PC-3 (cell line): ENCODE measurements at regions not wholly inside any gene's neighbourhood (a gene's known extent, or its start where the extent isn't known, plus 50 kb on each side); places are given as distances from the start of the nearest gene placed in this dataset.

Experiments
- EZH2 ChIP-seq: fragments of 300-600 bp; sonication (generic); IDR thresholded peaks from one replicate; pipeline ENCODE4 v1.6.1; 2017; ENCODE audit warnings: antibody characterized with exemption, mild to moderate bottlenecking, low read length; ENCODE audit not compliant: unreplicated experiment
- TF ChIP-seq, protein P1 (sequence below): fragments of 300-600 bp; sonication (generic); conservative IDR thresholded peaks from 2 replicates; pipeline ENCODE4 v1.5.1; 2017; ENCODE audit warnings: antibody characterized with exemption, low read depth, mild to moderate bottlenecking, low read length

DNA sequence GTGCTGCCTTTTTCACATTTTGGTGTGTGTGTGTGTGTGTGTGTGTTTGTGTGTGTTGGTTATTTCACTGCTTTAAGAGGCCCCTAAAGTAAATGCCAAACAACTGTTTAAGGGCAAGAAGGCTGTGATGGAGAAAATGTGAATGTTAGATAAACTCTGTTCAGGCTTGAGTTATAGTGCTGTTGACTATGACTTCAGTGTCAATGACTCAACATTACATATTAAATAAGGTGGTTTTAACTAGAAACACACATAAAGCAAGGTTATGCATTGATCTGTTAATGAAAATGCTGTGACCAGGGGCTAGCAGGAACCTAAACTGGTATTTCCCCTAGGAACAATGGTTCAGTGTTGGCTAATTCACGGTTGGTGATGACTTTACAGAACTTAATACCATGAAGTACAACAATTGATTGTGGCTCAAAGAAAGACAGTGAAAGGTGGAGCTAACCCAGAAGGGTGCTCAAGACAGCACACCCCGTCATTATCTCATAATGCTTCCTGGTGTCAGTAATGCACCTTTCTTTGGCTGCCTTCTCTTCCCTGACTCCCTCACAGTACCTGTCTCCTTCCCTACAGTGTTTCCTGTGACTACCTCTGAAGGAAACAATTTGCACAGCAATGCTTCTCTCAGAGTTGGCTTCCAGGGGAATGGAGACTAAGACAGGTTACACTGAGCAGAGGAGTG is 116.1 kb downstream of the RIN2 start:
- TF ChIP-seq, protein P1, sequence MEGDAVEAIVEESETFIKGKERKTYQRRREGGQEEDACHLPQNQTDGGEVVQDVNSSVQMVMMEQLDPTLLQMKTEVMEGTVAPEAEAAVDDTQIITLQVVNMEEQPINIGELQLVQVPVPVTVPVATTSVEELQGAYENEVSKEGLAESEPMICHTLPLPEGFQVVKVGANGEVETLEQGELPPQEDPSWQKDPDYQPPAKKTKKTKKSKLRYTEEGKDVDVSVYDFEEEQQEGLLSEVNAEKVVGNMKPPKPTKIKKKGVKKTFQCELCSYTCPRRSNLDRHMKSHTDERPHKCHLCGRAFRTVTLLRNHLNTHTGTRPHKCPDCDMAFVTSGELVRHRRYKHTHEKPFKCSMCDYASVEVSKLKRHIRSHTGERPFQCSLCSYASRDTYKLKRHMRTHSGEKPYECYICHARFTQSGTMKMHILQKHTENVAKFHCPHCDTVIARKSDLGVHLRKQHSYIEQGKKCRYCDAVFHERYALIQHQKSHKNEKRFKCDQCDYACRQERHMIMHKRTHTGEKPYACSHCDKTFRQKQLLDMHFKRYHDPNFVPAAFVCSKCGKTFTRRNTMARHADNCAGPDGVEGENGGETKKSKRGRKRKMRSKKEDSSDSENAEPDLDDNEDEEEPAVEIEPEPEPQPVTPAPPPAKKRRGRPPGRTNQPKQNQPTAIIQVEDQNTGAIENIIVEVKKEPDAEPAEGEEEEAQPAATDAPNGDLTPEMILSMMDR: no peak
- TF ChIP-seq EZH2: no peak
